Stimulated activated CD8-positive, alpha-beta memory T cell treated with anti-CD3 and anti-CD28 coated beads, Interleukin-7, amount 100 ng/mL, for 1 hour (primary cell): ENCODE measurements at regions not wholly inside any gene's neighbourhood (a gene's known extent, or its start where the extent isn't known, plus 50 kb on each side); places are given as distances from the start of the nearest gene placed in this dataset.
"Not testable (repeated sequence)": the region's sequence is repeated elsewhere in the genome, so short reads cannot be mapped to it uniquely, and the experiment has no call there.

Experiments used
- DNase-seq, 2 donors: peaks; one replicate each; pipeline ENCODE4 v3.0.0-alpha.2; 2020; ENCODE audit warnings: low read depth in 2 of 2

DNA sequence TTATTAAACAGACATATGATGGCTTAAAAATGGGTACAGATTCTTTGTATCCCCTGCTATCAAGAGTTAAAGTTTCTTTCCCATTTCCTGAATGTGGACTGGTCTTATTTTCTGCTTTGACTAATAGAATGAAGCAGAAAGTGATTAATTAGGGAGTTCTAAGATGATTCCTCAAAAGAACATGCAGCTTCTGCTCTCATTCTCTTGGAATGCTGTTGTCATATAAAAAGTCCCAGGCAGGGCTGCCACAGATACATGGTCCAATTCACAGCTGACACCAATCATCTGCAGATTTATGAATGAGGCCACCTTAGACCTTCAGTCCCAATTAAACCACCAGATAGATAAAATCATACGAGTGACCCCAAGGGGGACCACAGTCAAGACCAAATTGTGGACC lies 844.5 kb upstream of the RAG2 start:
- no peak for DNase-seq

DNA sequence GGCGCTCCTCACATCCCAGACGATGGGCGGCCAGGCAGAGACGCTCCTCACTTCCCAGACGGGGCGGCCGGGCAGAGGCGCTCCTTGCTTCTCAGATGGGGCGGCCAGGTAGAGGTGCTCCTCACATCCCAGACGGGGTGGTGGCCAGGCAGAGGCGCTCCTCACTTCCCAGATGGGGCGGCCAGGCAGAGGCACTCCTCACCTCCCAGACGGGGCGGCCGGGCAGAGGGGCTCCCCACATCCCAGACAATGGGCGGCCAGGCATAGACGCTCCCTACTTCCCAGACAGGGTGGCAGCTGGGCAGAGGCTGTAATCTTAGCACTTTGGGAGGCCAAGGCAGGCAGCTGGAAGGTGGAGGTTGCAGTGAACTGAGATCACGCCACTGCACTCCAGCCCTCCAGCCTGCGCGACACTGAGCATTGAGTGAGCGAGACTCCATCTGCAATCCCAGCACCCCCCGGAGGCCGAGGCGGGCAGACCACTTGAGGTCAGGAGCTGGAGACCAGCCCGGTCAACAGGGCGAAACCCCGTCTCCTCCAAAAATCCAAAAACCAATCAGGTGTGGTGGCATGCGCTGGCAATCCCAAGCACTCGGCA lies 833.7 kb upstream of the RAG2 start:
- not testable (repeated sequence) for DNase-seq

DNA sequence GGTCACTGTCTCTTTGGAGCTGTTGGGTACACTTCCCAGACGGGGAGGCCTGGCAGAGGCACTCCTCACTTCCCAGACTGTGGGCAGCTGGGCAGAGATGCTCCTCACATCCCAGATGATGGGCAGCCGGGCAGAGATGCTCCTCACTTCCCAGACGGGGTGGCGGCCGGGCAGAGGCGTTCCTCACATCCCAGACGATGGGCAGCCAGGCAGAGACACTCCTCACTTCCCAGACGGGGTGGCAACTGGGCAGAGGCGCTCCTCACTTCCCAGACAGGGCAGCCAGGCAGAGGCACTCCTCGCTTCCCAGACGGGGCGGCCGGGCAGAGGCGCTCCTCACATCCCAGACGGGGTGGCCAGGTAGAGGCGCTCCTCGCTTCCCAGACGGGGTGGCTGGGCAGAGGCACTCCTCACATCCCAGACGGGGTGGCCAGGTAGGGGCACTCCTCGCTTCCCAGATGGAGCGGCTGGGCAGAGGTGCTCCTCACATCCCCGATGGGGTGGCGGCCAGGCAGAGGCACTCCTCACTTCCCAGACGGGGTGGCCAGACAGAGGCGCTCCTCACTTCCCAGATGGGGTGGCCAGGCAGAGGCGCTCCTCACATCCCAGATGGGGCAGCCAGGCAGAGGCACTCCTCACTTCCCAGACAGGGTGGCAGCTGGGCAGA lies 833.1 kb upstream of the RAG2 start:
- DNase-seq = not testable (repeated sequence)

DNA sequence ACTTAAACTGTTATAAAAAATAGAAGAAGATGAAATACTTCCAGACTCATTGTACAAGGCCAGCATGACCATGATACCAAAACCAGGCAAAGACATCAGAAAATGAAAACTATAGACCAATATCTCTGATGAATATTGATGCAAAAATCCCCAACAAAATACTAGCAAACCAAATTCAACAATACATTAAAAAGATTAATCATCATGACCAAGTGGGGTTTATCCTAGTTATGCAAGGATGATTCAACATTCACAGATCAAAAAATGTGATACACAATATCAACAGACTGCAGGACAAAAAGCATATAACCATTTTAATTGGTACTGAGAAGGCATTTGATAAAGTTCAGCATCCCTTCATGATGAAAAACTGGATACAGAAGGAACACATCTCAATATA lies 824.5 kb upstream of the RAG2 start:
- no peak for DNase-seq

DNA sequence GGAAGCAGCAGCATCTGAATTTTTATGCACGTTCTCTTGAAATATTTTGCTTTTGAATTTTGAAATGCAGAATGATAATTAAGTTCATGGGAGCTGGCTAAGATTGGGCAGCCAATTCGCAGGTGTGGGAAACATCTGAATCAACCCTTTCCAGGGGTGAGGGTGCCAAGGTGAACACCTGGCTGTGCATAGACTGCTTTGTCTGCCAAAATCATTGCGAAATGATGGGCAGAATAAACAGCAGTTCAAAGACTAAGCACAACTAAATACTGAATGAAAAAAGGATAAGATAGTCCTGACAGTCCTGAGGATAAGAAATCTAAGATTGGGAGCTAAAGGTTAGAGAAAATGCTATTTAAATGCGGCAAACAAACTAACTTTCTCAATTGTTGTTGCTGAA lies 813.3 kb upstream of the RAG2 start:
- no peak for DNase-seq

DNA sequence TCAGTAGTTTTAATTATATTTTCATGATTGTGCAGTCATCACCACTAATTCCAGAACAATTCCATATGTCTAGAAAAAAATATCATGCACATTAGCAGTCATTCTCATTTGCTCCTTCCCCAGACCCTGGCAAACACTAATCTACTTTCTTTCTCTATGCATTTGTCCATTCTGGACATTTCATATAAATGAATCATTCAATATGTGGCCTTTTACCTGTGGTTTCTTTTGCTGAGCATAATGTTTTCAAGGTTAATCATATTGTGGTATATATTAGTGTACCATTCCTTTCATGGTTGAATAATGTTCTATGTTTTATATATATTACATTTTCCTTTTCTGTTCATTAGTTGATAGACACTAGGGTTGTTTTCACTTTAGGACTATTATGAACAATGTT lies 811.1 kb upstream of the RAG2 start:
- DNase-seq = no peak

DNA sequence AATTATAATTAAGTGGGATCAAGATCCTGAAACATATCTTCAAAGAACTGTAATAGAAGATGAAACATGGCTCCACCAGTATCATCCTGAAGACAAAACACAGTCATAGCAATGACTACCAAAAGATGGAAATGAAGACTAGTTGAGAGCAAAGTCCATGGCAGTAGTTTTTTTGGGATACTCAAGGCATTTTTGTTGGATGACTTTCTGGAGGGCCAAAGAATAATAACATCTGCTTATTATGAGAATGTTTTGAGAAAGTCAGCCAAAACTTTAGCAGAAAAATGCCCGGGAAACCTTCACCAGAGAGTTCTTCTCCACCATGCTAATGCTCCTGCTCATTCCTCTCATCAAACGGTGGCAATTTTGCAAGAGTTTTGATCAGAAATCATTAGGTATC lies 809.4 kb upstream of the RAG2 start:
- no peak for DNase-seq

DNA sequence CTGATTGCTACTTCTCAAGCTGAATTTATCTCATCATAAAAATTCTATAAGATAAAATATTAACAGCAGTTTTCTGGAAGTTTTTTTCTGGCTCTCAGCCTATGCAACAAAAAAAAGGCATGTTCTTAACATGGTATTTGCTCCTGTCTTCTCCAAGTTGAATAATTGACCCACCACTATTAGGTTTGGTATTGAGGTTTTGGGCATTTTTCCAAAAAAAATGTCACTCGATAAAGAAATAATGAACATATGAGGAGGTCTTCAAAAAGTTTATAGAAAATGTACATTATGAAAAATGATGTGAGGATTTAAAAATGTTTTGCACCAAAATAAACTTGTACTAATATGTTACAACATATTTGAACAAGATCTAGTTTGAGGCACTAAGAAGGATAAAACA lies 808.6 kb upstream of the RAG2 start:
- no peak for DNase-seq

DNA sequence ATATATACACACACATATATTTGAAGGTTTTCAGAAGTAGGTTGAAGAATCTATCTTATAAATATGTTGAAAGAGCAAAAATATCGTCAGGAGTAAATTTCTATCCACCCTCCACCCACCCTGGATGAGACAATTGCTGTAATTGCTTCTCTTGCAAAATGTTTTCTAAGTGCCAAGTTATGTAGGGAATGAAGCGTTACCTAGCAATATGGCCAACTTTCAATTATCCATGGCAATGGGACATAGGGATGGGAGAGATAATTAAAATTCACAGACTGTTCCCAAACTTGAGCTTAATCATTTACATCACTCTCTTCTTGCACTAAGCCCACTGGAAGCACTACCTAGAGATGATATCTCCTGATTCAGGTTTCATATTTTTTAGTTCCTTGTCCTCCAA lies 806.2 kb upstream of the RAG2 start:
- no peak for DNase-seq

DNA sequence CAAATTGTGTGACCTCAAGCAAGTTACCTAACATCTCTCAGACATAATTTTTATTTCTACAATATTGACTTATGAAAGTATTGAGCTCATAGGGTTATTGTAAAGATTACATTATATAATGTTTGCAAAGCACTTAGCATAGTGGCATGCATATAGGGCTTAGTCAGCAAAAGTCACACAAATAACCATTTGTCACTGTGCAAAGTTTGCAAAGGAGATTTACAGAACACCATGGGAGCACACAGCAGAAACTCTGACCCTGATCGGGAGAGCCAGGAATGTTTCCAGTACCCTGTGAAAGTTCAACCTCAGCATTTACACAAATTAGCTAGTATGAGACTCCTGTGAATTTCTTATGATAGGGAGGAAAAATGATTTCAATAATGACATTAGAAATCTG lies 804.6 kb upstream of the RAG2 start:
- no peak for DNase-seq

DNA sequence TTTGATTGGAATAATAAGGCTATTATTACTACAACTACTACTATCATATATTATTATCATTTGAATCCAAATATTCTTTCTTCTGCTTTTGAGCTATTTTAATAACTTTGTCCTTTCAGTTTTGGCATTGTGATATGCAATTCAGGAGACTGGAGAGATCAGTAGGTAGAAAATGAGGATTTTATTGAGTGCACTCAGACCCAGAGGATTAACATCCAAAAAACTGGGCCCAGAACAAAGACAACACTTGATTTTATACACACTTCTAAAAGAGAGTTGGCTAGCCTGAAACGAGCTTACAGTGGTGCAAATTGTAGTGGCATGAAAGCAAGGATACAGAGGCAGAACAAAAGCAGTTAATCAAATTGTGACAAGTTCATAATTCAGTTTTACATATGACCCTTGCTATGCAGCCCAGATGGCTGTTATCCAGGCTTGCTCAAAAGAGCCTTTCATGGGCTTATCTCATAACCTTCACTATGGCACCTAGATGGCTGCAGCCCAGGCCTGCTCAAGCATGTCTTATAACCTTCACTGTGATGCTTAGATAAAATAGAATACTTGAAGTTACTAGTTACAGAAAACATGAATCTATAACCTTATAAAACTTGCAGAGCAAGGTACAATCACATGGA lies 796.3 kb upstream of the RAG2 start:
- DNase-seq = no peak

DNA sequence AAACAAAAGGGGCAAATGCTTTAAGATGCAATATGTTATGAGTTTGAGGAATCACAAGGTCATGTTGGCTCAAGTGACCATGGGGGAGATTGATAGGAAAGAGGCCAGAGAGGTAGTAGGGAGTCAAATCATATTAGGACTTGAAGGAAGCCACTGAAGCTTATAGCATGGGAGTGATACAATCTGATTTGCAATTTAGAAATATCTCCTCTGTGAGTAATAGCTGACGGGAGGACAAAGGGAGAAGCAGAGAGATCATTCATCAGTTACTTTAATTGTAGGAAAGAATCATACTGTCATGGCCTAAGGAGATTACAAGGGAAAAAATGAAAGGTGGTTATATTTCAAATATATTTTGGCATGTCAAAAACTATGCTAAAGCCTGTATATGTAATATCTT lies 793.6 kb upstream of the RAG2 start:
- no peak for DNase-seq

DNA sequence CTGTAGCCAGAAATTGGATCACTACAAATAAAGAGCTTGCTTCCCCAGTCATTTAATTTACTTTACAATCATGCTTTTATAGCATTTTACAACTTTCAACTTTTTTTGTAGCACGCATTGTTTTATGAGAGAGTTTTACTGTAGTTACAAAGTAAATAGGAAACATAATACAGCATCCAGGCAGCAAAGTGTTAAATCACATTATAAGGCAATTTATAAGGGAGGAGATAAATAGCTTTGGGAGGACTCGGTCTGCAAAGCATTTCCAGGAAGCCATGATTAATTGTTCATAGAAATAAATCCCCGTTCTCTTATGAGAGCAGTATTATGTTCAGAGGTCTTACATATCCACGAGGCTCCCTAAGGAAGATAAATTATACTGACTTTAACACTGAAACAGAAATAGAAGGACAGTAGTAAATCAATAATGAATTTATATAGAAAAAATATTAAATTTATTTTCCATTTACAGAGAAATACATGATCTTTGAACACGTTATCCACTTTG lies 792.6 kb upstream of the RAG2 start:
- no peak for DNase-seq

DNA sequence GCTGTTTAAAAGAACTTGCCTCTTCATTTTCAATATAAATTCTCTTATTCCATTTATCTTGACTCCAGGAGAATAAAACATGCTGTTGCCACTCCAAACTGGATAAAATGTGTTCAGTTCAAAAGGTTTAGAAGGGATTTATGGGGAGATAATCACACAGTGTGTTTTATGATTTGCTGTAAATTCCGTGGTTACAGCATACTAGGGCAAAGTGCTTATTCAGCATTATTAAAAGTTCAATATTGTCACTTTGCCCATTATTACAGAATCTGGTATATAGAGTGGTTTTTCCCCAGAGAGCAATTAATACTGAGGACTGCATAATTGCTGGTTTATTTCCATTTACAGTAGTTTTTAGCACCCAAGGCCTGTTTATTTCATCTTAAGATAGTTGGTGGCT lies 780.9 kb upstream of the RAG2 start:
- no peak for DNase-seq

DNA sequence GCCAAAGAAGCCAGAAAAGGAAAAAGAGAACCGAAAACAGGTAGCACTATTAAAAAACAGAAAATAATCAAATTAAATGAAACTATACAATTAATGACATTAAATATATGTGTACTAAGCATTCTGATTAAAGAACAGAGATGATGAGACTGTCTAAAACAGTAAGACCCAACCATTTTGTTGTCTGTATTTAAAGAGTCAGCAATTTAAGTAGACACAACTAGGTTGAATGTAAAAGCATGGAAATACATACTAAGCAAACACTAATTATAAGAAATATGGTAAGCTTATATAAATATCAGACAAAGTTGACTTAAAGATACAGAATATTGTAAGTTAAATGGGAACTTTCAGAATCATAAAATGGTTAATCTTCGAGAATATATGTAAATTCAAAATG lies 774.6 kb upstream of the RAG2 start:
- no peak for DNase-seq

DNA sequence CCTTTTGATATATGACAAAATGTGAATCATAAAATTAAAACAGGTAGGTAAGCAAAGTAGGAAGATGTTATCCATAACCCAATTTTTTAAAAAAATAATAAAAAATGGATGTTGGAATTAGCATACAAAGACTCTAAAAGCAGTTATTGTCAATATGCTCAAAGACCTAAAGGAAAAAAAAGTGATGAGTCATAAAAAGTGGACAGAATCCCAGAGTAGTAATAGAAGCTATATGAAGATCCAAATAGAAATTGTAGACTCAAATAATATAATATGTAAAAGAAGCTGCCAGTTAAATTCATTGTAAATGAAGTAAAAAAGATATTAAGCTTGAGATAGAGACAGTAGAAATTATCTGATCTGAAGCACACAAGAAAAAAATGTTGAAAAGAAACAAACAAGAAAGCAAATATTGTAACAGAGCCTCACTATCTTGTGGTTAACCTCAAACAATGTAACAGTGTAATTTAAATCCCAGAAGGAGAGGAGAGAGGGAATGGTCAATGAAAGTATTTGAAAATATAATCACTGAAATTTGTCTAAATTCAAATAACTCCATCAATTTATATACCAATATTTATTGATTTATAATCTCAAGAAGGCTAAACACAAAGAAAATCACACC lies 773.4 kb upstream of the RAG2 start:
- DNase-seq = no peak

DNA sequence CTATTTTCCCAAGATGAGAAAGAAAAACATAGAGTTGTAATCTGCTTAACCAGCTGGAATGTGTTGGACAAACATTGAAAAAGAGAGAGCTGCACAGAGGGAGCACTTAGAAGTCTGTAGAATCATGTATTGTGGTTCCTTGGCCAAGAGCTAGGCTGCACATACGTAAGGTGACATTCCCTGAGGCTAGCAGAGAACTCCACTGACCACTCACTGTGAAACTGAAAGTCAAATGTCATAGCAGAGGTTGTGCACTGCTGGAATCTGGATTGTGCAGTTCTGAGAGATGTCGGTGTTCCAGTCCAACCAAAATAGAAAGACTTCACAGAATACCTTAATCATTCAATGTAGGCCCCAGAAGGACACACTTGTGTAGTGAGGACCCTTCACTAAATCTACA lies 772.8 kb upstream of the RAG2 start:
- DNase-seq = no peak

DNA sequence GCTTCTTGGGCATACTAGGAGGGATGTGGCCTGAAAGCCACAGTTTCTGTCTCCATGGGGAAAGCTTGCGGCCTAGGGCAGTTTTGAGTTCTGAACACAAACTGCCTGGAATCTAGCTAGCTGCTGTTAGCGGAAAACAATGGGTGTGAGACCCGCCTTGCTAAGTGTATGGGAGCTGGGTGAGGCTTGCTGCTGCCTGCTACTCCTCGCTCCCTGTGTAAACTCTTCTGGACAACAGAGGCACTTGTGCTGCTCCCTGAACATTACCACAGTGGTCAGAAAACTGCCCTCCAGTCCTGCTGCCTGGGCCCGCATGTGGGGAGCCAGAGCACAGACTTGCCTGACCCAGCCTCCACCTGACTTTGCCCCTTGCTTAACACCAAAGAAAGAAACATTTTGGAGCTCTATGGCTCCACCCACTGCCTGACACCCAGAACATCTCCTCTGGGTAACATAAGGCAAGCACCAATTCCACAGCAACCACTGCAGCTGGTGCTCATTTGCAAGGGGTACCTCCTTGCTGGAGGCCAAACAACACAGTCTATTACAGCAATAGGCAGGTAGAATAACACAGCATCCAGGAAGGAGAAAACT lies 766.3 kb upstream of the RAG2 start:
- no peak for DNase-seq

DNA sequence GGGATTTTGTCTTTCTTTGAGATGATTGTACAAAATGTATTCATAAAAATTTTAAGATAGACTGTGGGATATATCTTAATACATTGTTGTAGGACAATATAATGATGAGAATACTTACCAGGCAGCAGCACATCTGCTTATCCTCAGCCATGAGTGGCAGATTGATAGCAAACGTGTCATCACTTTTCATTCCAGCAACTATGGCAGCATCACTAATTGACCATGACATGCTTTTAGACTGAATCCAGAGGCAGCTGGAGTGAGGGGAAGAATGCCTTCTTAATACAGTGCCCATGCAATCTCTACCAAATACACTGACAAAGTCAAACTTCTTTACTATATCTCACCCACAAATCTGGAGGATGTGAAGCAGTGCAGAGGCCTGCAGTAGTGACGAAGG lies 755.2 kb upstream of the RAG2 start:
- no peak for DNase-seq

DNA sequence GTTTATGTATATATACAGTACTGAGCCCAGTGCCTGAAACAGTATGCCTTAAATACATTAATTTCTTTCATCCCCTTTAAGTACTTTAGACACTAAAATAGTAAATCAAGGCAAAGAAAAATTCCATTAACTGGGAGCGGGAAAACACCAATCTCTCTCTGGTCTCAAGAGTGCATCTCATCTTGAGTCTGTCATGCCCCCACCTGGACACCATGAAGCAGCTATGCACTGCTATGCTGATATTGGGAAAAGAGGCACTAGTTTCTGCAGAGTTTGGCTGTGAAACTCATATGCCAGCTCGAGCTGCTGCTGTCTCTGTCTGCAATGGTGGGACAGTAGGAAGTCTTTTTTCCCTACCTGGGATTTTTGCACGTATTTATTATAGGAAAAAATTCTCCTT lies 754.4 kb upstream of the RAG2 start:
- DNase-seq = no peak

DNA sequence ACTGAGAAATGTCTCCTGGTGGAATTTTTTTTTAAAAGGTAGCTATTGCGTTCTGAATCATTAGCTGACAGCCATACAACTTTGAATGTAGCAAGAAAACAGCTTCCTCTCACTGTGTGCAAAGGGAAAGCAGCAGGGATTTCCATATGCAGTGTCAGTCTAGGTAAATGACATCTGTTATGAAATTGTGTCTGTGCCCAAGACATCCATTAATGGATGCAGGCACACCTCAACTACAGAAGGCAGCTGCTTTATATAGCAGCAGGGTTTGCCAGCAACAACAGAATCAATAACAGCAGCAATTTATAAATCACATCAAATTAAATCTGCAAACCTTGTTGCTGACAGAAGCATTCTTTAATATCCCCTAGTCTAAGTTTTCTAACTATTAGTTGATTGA lies 745.3 kb upstream of the RAG2 start:
- no peak for DNase-seq

DNA sequence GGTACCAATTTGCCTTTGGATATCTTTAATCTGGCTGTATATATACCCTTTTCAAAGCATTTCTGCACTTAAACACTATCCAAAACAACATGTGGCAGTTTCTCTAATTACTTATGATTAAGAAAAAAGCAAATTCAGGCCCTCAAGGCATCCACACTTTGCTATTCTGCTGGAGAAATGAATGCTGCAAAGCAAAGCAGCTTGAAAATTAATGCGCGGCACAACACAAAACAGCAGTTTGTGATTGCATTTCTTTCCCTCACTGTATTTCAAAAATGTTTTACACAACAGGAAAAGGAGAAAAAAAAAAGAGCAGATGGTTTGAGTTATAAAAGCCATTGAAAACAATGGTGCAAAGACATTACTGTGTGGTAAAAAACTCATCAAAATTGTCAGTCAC lies 738.4 kb upstream of the RAG2 start:
- DNase-seq = no peak

DNA sequence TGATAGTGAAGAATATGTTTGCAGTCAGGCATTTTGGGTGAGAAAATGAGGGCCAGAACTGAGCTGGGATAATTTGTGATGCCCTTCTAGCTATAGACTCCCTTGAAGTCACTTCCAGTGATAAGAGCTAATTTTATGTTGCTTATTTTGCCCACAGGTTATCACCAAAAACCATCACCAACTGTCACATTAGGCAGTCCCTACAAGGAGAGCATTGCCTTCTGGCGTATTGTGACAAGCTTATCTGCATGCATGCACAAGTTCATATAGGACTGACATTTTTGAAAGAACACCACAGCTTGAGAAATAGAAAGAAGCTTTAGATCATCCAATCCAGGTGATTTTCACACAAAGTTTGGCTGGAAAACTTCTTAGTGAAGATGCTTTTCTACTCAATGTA lies 735.3 kb upstream of the RAG2 start:
- DNase-seq = no peak
